Suprapubic skin (tissue), 4 donors: ENCODE measurements at regions not wholly inside any gene's neighbourhood (a gene's known extent, or its start where the extent isn't known, plus 50 kb on each side); places are given as distances from the start of the nearest gene placed in this dataset.

Experiments used
- CTCF ChIP-seq, 2 donors: fragments of 200-600 bp in 1 of 2; fragments of 450-650 bp in 1 of 2; sonication (generic) in 1 of 2; IDR thresholded peaks; one replicate each; pipeline ENCODE4 v1.5.1; 2016 to 2019; ENCODE audit warnings: antibody characterized with exemption in 2 of 2, mild to moderate bottlenecking in 1 of 2, moderate library complexity in 1 of 2
- POLR2A ChIP-seq, 2 donors: fragments of 450-650 bp; IDR thresholded peaks; one replicate each; pipeline ENCODE4 v1.6.1; 2017; ENCODE audit warnings: antibody characterized with exemption in 2 of 2, mild to moderate bottlenecking in 2 of 2, moderate library complexity in 2 of 2
- POLR2AphosphoS5 ChIP-seq, 3 donors: sonication (generic); formaldehyde crosslinking; IDR thresholded peaks; one replicate each; pipeline ENCODE4 v1.6.1; 2017; ENCODE audit warnings: antibody characterized with exemption in 3 of 3

GRCh38 chr2:120669971-120670370 is 65.7 kb upstream of the GLI2 start:
- no peak for TF ChIP-seq CTCF (IDR thresholded peaks at IDR 0.05)
- TF ChIP-seq POLR2AphosphoS5 (IDR thresholded peaks at IDR 0.05) = no peak
- no peak for TF ChIP-seq POLR2A (IDR thresholded peaks at IDR 0.05)
